K562 (cell line): ENCODE measurements at regions not wholly inside any gene's neighbourhood (a gene's known extent, or its start where the extent isn't known, plus 50 kb on each side); places are given as distances from the start of the nearest gene placed in this dataset.

Source experiments
- ATAC-seq: fragments of 200-7000 bp; cut with Tn5 transposase; 3 replicates; pipeline ENCODE4 v1.9.1; 2020; ENCODE audit warnings: moderate library complexity
- BruUV-seq: library from RNA; stranded (reverse); fragments of 400-500 nt; replicated peaks from 2 replicates; lab custom pipeline; 2021; lab: Mats Ljungman, UMichigan
- CTCF ChIA-PET: fragments of 300-600 bp; formaldehyde crosslinking; extraction: SDS; loops from one replicate; lab custom pipeline; 2021; ENCODE audit warnings: low intra/inter-chr PET ratio; lab: Yijun Ruan, JAX
- POLR2A ChIA-PET: fragments of 300-600, 350-650 bp; sonication (Branson Sonifier 250); formaldehyde crosslinking; extraction: SDS; loops from one replicate; lab custom pipeline; 2021; ENCODE audit warnings: antibody characterized with exemption, inconsistent platforms; lab: Yijun Ruan, JAX
- DNase-seq, 4 experiments: peaks; one replicate each; pipeline versions ENCODE4 v3.0.0 to v3.0.0-alpha.2; 2011 to 2018; ENCODE audit warnings: low spot score in 3 of 4, mixed read lengths in 3 of 4; ENCODE audit errors: extremely low read depth in 1 of 4
- FAIRE-seq: peaks from 2 replicates; lab custom pipeline; 2011; peaks lifted over from hg19 to GRCh38; lab: Jason Lieb, UNC
- H2AFZ ChIP-seq: 2 replicates; pipeline ENCODE4 v1.6.0; 2011; ENCODE audit warnings: low read depth, low read length, control low read depth, inconsistent platforms
- H3K27ac ChIP-seq: fragments of 200-600 bp; 3 replicates; pipeline ENCODE4 v1.8.0; 2011; ENCODE audit warnings: low read depth, mild to moderate bottlenecking, control low read depth, inconsistent platforms, low read length, moderate library complexity, mixed read lengths; ENCODE audit errors: extremely low read depth
- H3K27me3 ChIP-seq, 2 experiments: fragments of 300-600 bp in 1 of 2; 2 replicates in 1 of 2; 3 replicates in 1 of 2; pipeline versions ENCODE4 v1.6.0 to v1.8.0; 2011; ENCODE audit warnings: inconsistent platforms in 2 of 2, low read length in 2 of 2, mild to moderate bottlenecking in 1 of 2, mixed read lengths in 1 of 2, moderate library complexity in 1 of 2; ENCODE audit not compliant: control insufficient read depth in 2 of 2, insufficient read depth in 2 of 2
- H3K36me3 ChIP-seq: fragments of 300-600 bp; 3 replicates; pipeline ENCODE4 v1.8.0; 2011; ENCODE audit warnings: mild to moderate bottlenecking, low read length, inconsistent platforms; ENCODE audit not compliant: control insufficient read depth, insufficient read depth
- H3K4me1 ChIP-seq, 2 experiments: fragments of 200-600 bp in 1 of 2; replicated peaks in 1 of 2; 2 replicates in 1 of 2; 3 replicates in 1 of 2; pipeline versions ENCODE4 v1.5.1 to v1.8.0; 2011; ENCODE audit warnings: inconsistent platforms in 2 of 2, low read length in 2 of 2, mild to moderate bottlenecking in 1 of 2, mixed read lengths in 1 of 2, moderate library complexity in 1 of 2; ENCODE audit not compliant: control insufficient read depth in 2 of 2, insufficient read depth in 2 of 2
- H3K4me2 ChIP-seq: 2 replicates; pipeline ENCODE4 v1.6.1; 2011; ENCODE audit warnings: low read length, control low read depth, inconsistent platforms, mixed read lengths; ENCODE audit not compliant: insufficient read depth
- H3K4me3 ChIP-seq: fragments of 200-600 bp; sonication (generic), shearing (Covaris generic); 2 replicates; pipeline ENCODE4 v1.5.1; 2016; ENCODE audit warnings: control low read depth, inconsistent platforms
- H3K79me2 ChIP-seq: fragments of 200-600 bp; 3 replicates; pipeline ENCODE4 v1.8.0; 2011; ENCODE audit warnings: low read length, inconsistent platforms; ENCODE audit not compliant: control insufficient read depth, insufficient read depth
- H3K9ac ChIP-seq, 2 experiments: 2 replicates each; pipeline versions ENCODE4 v1.6.0 to v1.6.1; 2011; ENCODE audit warnings: low read depth in 2 of 2, low read length in 2 of 2, control low read depth in 1 of 2, inconsistent platforms in 1 of 2, mild to moderate bottlenecking in 1 of 2, mixed read lengths in 1 of 2; ENCODE audit not compliant: insufficient read depth in 1 of 2
- H3K9me1 ChIP-seq: one replicate; pipeline ENCODE4 v1.6.0; 2011; ENCODE audit warnings: inconsistent platforms, mild to moderate bottlenecking, low read length, moderate library complexity; ENCODE audit not compliant: control insufficient read depth, insufficient read depth
- H3K9me3 ChIP-seq: replicated peaks from 2 replicates; pipeline ENCODE4 v1.5.1; 2011; ENCODE audit warnings: low read depth, low read length, inconsistent platforms; ENCODE audit not compliant: control insufficient read depth, insufficient read depth
- H4K20me1 ChIP-seq: replicated peaks from 2 replicates; pipeline ENCODE4 v1.6.1; 2011; ENCODE audit warnings: low read length, inconsistent platforms, mixed read lengths; ENCODE audit not compliant: control insufficient read depth, insufficient read depth
- ARID1B ChIP-seq: fragments of 450-650 bp; IDR thresholded peaks from 2 replicates; pipeline ENCODE4 v1.6.1; 2016; ENCODE audit warnings: antibody characterized with exemption, mild to moderate bottlenecking, inconsistent platforms
- CTCF ChIP-seq, 3 experiments: IDR thresholded peaks in 2 of 3; conservative IDR thresholded peaks in 1 of 3; 2 replicates each; pipeline ENCODE4 v1.5.1; 2011 to 2012; ENCODE audit warnings: low read length in 3 of 3, mild to moderate bottlenecking in 3 of 3, control low read depth in 2 of 3, improper control_type of control experiment in 1 of 3, inconsistent platforms in 1 of 3, low read depth in 1 of 3, mixed read lengths in 1 of 3, moderate library complexity in 1 of 3; ENCODE audit not compliant: insufficient read depth in 2 of 3
- CXXC5 ChIP-seq: fragments of 250-450 bp; sonication (Bioruptor Pico); IDR thresholded peaks from 2 replicates; pipeline ENCODE4 v1.8.0; 2022; ENCODE audit warnings: inconsistent platforms, mild to moderate bottlenecking, moderate library complexity
- HIVEP1 ChIP-seq: fragments of 250-450 bp; sonication (Bioruptor Pico); IDR thresholded peaks from 2 replicates; pipeline ENCODE4 v1.4.0; 2020; ENCODE audit warnings: mild to moderate bottlenecking
- HMGN3 ChIP-seq: IDR thresholded peaks from 2 replicates; pipeline ENCODE4 v1.6.1; 2011; ENCODE audit warnings: borderline replicate concordance, low read depth, mild to moderate bottlenecking, mixed read lengths, low read length; ENCODE audit not compliant: insufficient read length; ENCODE audit errors: extremely low read depth
- MLX ChIP-seq, 2 experiments: fragments of 450-650 bp in 1 of 2; sonication (generic) in 1 of 2; formaldehyde crosslinking; conservative IDR thresholded peaks; 2 replicates each; pipeline versions ENCODE4 v1.4.0 to v1.8.1; 2020 to 2022; ENCODE audit warnings: mild to moderate bottlenecking in 1 of 2, missing genetic modification reagents in 1 of 2
- RBM34 ChIP-seq: fragments of 200-400 bp; formaldehyde crosslinking; IDR thresholded peaks from 2 replicates; pipeline ENCODE4 v1.6.1; 2018; ENCODE audit warnings: low read length, borderline replicate concordance; ENCODE audit not compliant: insufficient read depth
- SREBF2 ChIP-seq: sonication (generic); formaldehyde crosslinking; IDR thresholded peaks from 2 replicates; pipeline ENCODE4 v1.4.0; 2020; ENCODE audit warnings: mild to moderate bottlenecking, missing genetic modification reagents
- TARDBP ChIP-seq: fragments of 450-650 bp; IDR thresholded peaks from 2 replicates; pipeline ENCODE4 v1.6.1; 2016
- WGBS: fragments of 100-300 bp; shearing (Covaris generic); methylation state at CpG from one replicate; pipeline ENCODE4 v1.1.6; 2016; ENCODE audit warnings: low coverage, mixed read lengths; ENCODE audit not compliant: insufficient coverage; ENCODE audit errors: missing lambda C conversion rate; 5-methylcytosine and 5-hydroxymethylcytosine counted together
- in situ Hi-C: fragments of 300-500 bp; cut with MboI; formaldehyde crosslinking; loops from 4 replicates; pipeline ENCODE4 v1.15.0; 2018; ENCODE audit warnings: inconsistent platforms, mixed read lengths
- intact Hi-C: fragments of 100-400 bp; cut with micrococcal nuclease; formaldehyde crosslinking; loops from 2 replicates; pipeline ENCODE4 v1.14.2; 2022
- TF ChIP-seq, protein P1 (sequence below): sonication (generic); formaldehyde crosslinking; IDR thresholded peaks from 2 replicates; pipeline ENCODE4 v1.8.0; 2022; ENCODE audit warnings: mild to moderate bottlenecking, missing genetic modification reagents

DNA sequence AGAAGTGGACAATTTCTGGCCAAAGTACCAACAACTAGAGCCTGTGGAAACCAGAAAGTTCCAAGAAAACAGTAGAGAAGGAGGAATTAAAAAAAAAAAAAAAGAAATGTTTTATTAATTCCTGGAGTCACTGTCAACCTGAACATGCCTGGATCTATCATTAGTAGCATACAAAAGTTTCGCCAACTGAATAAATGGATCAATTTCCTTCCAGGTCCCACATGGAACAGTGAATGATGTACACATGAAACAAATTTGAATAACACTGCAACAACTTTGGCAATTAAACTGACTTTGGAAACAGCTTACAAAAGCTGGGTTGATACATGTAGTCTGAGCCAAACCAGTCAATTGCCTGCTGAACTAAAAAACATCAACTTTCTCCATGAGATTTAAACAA, 90.0 kb upstream of the HMGCLL1 start:
- 0% methylated on average over 1 of the region's 1 CpG for WGBS
- Histone ChIP-seq H4K20me1 (no peaks in the 10 kb centered on the region), H3K27ac (no peak overlapping the region), H3K9ac (no peak overlapping the region), H3K27me3 (no peaks in the 10 kb centered on the region), H2AFZ (no peak overlapping the region), H3K9me1 (no peaks in the 10 kb centered on the region), H3K4me3 (no peak overlapping the region), H3K4me1 (no peaks in the 10 kb centered on the region), H3K79me2 (no peaks in the 10 kb centered on the region), H3K36me3 (no peaks in the 10 kb centered on the region), H3K4me2 (no peak overlapping the region), H3K9me3 (no peaks in the 10 kb centered on the region)
- in situ Hi-C loops (no loop called here), intact Hi-C loops (no loop called here)
- ChIA-PET CTCF (no interaction called here), POLR2A (no interaction called here)
- no TSS peak for BruUV-seq
- no peak for TF ChIP-seq SREBF2 (CRISPR knock-in tag)
- ATAC-seq: no peak
- no peak for FAIRE-seq
- no peak for DNase-seq

GRCh38 chr6:55668591-55668990, 89.6 kb upstream of the HMGCLL1 start:
- H3K36me3 ChIP-seq: no peaks in the 10 kb centered on the region
- FAIRE-seq (no peak), ATAC-seq (no peak), DNase-seq (no peak)
- H3K9me1 ChIP-seq: no peaks in the 10 kb centered on the region
- H3K4me3 ChIP-seq: no peak overlapping the region
- POLR2A ChIA-PET: no interaction called here
- no TSS peak for BruUV-seq
- H4K20me1 ChIP-seq: no peaks in the 10 kb centered on the region
- no peaks in the 10 kb centered on the region for H3K9me3 ChIP-seq
- CTCF ChIA-PET: no interaction called here
- no peak overlapping the region for H3K4me2 ChIP-seq
- no peak for TF ChIP-seq HIVEP1 (CRISPR knock-in tag)
- no peak for TF ChIP-seq MLX (CRISPR knock-in tag; conservative IDR thresholded peaks at IDR 0.05)
- TF ChIP-seq TARDBP: no peak
- no peak for TF ChIP-seq CTCF (IDR thresholded peaks at IDR 0.05 in 2 of 3, conservative IDR thresholded peaks at IDR 0.05 in 1 of 3; ENCODE audit: insufficient read depth in 2 of 3, low read depth in 1 of 3, low read length in 3 of 3)
- TF ChIP-seq, protein P1, sequence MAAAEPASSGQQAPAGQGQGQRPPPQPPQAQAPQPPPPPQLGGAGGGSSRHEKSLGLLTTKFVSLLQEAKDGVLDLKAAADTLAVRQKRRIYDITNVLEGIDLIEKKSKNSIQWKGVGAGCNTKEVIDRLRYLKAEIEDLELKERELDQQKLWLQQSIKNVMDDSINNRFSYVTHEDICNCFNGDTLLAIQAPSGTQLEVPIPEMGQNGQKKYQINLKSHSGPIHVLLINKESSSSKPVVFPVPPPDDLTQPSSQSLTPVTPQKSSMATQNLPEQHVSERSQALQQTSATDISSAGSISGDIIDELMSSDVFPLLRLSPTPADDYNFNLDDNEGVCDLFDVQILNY: no peak
- TF ChIP-seq CXXC5 (CRISPR knock-in tag): no peak
- no peak for TF ChIP-seq RBM34
- TF ChIP-seq ARID1B: no peak
- no peak for TF ChIP-seq HMGN3
- TF ChIP-seq, all 486 proteins: peak for 0
- Histone ChIP-seq H2AFZ (no peak overlapping the region), H3K79me2 (no peaks in the 10 kb centered on the region), H3K27ac (no peak overlapping the region), H3K4me1 (no peaks in the 10 kb centered on the region), H3K27me3 (no peaks in the 10 kb centered on the region), H3K9ac (no peak overlapping the region)
- WGBS: 0% methylated on average over 3 of the region's 3 CpGs
- intact Hi-C loops (no loop called here), in situ Hi-C loops (no loop called here)
